Panc1 (cell line): ENCODE measurements at regions not wholly inside any gene's neighbourhood (a gene's known extent, or its start where the extent isn't known, plus 50 kb on each side); places are given as distances from the start of the nearest gene placed in this dataset.

ENCODE experiments used
- ATAC-seq: fragments of 200-7000 bp; cut with Tn5 transposase; 2 replicates; pipeline ENCODE4 v1.9.1; 2020; ENCODE audit warnings: mild to moderate bottlenecking, moderate library complexity
- BruUV-seq: library from RNA; stranded (reverse); fragments of 400-500 nt; replicated peaks from 2 replicates; lab custom pipeline; 2021; lab: Mats Ljungman, UMichigan
- CTCF ChIA-PET: fragments of 300-600 bp; sonication (Branson Sonifier 250); formaldehyde crosslinking; loops from one replicate; lab custom pipeline; 2022; ENCODE audit warnings: antibody characterized with exemption; lab: Charles Lee
- POLR2A ChIA-PET: fragments of 300-600 bp; sonication (Branson Sonifier 250); formaldehyde crosslinking; loops from one replicate; lab custom pipeline; 2022; ENCODE audit warnings: antibody characterized with exemption; lab: Charles Lee
- DNase-seq: peaks from one replicate; pipeline ENCODE4 v3.0.0-alpha.2; 2010; ENCODE audit warnings: low read depth, low spot score
- H3K27ac ChIP-seq: 2 replicates; pipeline ENCODE4 v1.5.1; 2011; ENCODE audit warnings: mild to moderate bottlenecking, low read length, inconsistent platforms
- H3K27me3 ChIP-seq: fragments of 200-500 bp; sonication (Bioruptor generic); 2 replicates; pipeline ENCODE4 v1.6.0; 2014; ENCODE audit warnings: low read length, inconsistent platforms; ENCODE audit not compliant: control insufficient read depth, insufficient read depth
- H3K36me3 ChIP-seq: fragments of 200-500 bp; sonication (Bioruptor generic); 2 replicates; pipeline ENCODE4 v1.5.1; 2014; ENCODE audit warnings: inconsistent platforms, mild to moderate bottlenecking, low read length, moderate library complexity; ENCODE audit not compliant: control insufficient read depth, insufficient read depth
- H3K4me1 ChIP-seq: 2 replicates; pipeline ENCODE4 v1.5.1; 2011; ENCODE audit warnings: inconsistent platforms, mild to moderate bottlenecking, low read length, moderate library complexity; ENCODE audit not compliant: control insufficient read depth, insufficient read depth
- H3K4me3 ChIP-seq, 2 experiments: 2 replicates each; pipeline ENCODE4 v1.5.1; 2011 to 2012; ENCODE audit warnings: low read depth in 2 of 2, low read length in 2 of 2, mild to moderate bottlenecking in 2 of 2, inconsistent platforms in 1 of 2, moderate library complexity in 1 of 2
- H3K9me3 ChIP-seq: fragments of 200-500 bp; sonication (Bioruptor generic); 2 replicates; pipeline ENCODE4 v1.5.1; 2014; ENCODE audit warnings: low read depth, mild to moderate bottlenecking, inconsistent platforms, low read length, moderate library complexity; ENCODE audit not compliant: control insufficient read depth, insufficient read depth
- CTCF ChIP-seq: fragments of 450-650 bp; IDR thresholded peaks from 2 replicates; pipeline ENCODE4 v1.5.1; 2017; ENCODE audit warnings: mild to moderate bottlenecking
- POLR2AphosphoS5 ChIP-seq: IDR thresholded peaks from 2 replicates; pipeline ENCODE4 v1.6.1; 2012; ENCODE audit warnings: mild to moderate bottlenecking, low read depth, low read length, moderate library complexity
- REST ChIP-seq, 2 experiments: IDR thresholded peaks; 2 replicates each; pipeline ENCODE4 v1.6.1; 2011 to 2012; ENCODE audit warnings: low read depth in 2 of 2, control low read depth in 1 of 2, low read length in 1 of 2, mild to moderate bottlenecking in 1 of 2, moderate library complexity in 1 of 2; ENCODE audit not compliant: insufficient read depth in 1 of 2
- SIN3A ChIP-seq: IDR thresholded peaks from 2 replicates; pipeline ENCODE4 v1.6.1; 2012; ENCODE audit warnings: low read depth, mild to moderate bottlenecking, low read length, moderate library complexity, borderline replicate concordance; ENCODE audit not compliant: insufficient read depth
- TCF7L2 ChIP-seq: IDR thresholded peaks from 2 replicates; pipeline ENCODE4 v1.6.1; 2011; ENCODE audit warnings: mild to moderate bottlenecking, low read depth, low read length, inconsistent platforms
- in situ Hi-C: cut with HindIII; loops from 2 replicates; pipeline ENCODE4 v1.10.0; 2016; ENCODE audit warnings: low sequenced_read_pairs, low pct_unique_long_range_greater_than_20kb
- intact Hi-C: fragments of 100-400 bp; cut with micrococcal nuclease; formaldehyde crosslinking; loops from one replicate; pipeline ENCODE4 v1.10.0; 2022; ENCODE audit not compliant: unreplicated experiment

GRCh38 chr4:12635629-12636028 is 848.5 kb downstream of the RAB28 start:
- ChIA-PET CTCF (no interaction called here), POLR2A (no interaction called here)
- Histone ChIP-seq H3K36me3 (no peaks in the 10 kb centered on the region), H3K4me3 (no peak overlapping the region), H3K4me1 (no peaks in the 10 kb centered on the region), H3K27me3 (no peaks in the 10 kb centered on the region), H3K9me3 (no peaks in the 10 kb centered on the region), H3K27ac (no peak overlapping the region)
- ATAC-seq (no peak), DNase-seq (no peak)
- no TSS peak for BruUV-seq
- intact Hi-C loops, result loop anchor here (10.0 kb wide), 1 partner anchor 871 kb away; no protein-coding TSS in a partner anchor
- in situ Hi-C loops, result no loop called here
- TF ChIP-seq SIN3A (no peak), REST (IDR thresholded peaks at IDR 0.05; ENCODE audit: insufficient read depth in 1 of 2, low read depth in 2 of 2, low read length in 1 of 2) (no peak), CTCF (no peak), POLR2AphosphoS5 (no peak), TCF7L2 (no peak)

GRCh38 chr4:12633053-12633651 is 851.0 kb downstream of the RAB28 start:
- intact Hi-C loops, result loop anchor here (10.0 kb wide), 1 partner anchor 868 kb away; no protein-coding TSS in a partner anchor
- no TSS peak for BruUV-seq
- in situ Hi-C loops, result no loop called here
- no peaks in the 10 kb centered on the region for H3K4me1 ChIP-seq
- ATAC-seq, result peak; percentile 68
- H3K36me3 ChIP-seq, result no peaks in the 10 kb centered on the region
- H3K27ac ChIP-seq, result no peak overlapping the region
- TF ChIP-seq CTCF (peak; percentile 83), POLR2AphosphoS5 (no peak)
- no peak overlapping the region for H3K4me3 ChIP-seq
- H3K27me3 ChIP-seq, result no peaks in the 10 kb centered on the region
- ChIA-PET CTCF (no interaction called here), POLR2A (no interaction called here)
- no peaks in the 10 kb centered on the region for H3K9me3 ChIP-seq
- DNase-seq, result peak; percentile 41
